Kidney (tissue), 13 donors: ENCODE measurements at regions not wholly inside any gene's neighbourhood (a gene's known extent, or its start where the extent isn't known, plus 50 kb on each side); places are given as distances from the start of the nearest gene placed in this dataset.
A peak's percentile ranks its signal among the peaks of the same experiment; 100 is the strongest.

Experiments
- DNase-seq, 5 donors: peaks; one replicate each; pipeline ENCODE4 v3.0.0-alpha.2; 2013 to 2020
- FAIRE-seq: peaks from 2 replicates; lab custom pipeline; 2012; peaks lifted over from hg19 to GRCh38; lab: Jason Lieb, UNC
- H3K27ac ChIP-seq, 2 donors: one replicate each; pipeline ENCODE4 v1.7.0; 2013; ENCODE audit warnings: low read depth in 2 of 2, low read length in 2 of 2, inconsistent platforms in 1 of 2
- H3K27me3 ChIP-seq: one replicate; pipeline ENCODE4 v1.7.1; 2013; ENCODE audit warnings: low read length, inconsistent platforms; ENCODE audit not compliant: control insufficient read depth, insufficient read depth
- H3K36me3 ChIP-seq, 3 donors: one replicate each; pipeline versions ENCODE4 v1.7.0 to v1.7.1; 2013; ENCODE audit warnings: low read length in 3 of 3, control low read depth in 1 of 3, inconsistent platforms in 1 of 3; ENCODE audit not compliant: insufficient read depth in 3 of 3, control insufficient read depth in 2 of 3
- H3K4me1 ChIP-seq, 3 donors: one replicate each; pipeline versions ENCODE4 v1.7.0 to v1.7.1; 2013; ENCODE audit warnings: low read length in 3 of 3, inconsistent platforms in 1 of 3, low read depth in 1 of 3; ENCODE audit not compliant: control insufficient read depth in 2 of 3, insufficient read depth in 2 of 3
- H3K4me3 ChIP-seq, 3 donors: one replicate each; pipeline versions ENCODE4 v1.7.0 to v1.8.1; 2013; ENCODE audit warnings: low read length in 3 of 3, control low read depth in 1 of 3, inconsistent platforms in 1 of 3
- H3K9ac ChIP-seq, 3 donors: one replicate each; pipeline versions ENCODE4 v1.7.0 to v1.7.1; 2013; ENCODE audit warnings: low read length in 3 of 3, control low read depth in 1 of 3, inconsistent platforms in 1 of 3
- H3K9me3 ChIP-seq, 3 donors: one replicate each; pipeline versions ENCODE4 v1.7.0 to v1.7.1; 2013; ENCODE audit warnings: low read length in 3 of 3, control low read depth in 1 of 3, inconsistent platforms in 1 of 3; ENCODE audit not compliant: control insufficient read depth in 2 of 3, insufficient read depth in 1 of 3
- CTCF ChIP-seq: IDR thresholded peaks from 3 replicates; pipeline ENCODE4 v1.5.1; 2012; ENCODE audit warnings: mild to moderate bottlenecking, moderate library complexity, borderline replicate concordance; ENCODE audit not compliant: insufficient read depth; ENCODE audit errors: extremely low read depth
- intact Hi-C: fragments of 100-400 bp; cut with DNase I; formaldehyde crosslinking; loops from one replicate; pipeline ENCODE4 v1.11.1; 2022
- donor health status: control.
- donor health status: control.
- donor health status: control.
- donor health status: control.
- donor health status: control.
- donor health status: DM: yes; HTN: yes; CAD: no.
- donor health status: Normal renal cell carcinoma (clear cell type).

- intact Hi-C loops = no loop called here
- Histone ChIP-seq H3K9me3 (no peaks in the 10 kb centered on the region), H3K9ac (no peak overlapping the region), H3K4me1 (peaks cover 0 to 19% (median 5%) of the 10 kb centered on the region in 3 donors), H3K36me3 (no peaks in the 10 kb centered on the region), H3K27me3 (no peaks in the 10 kb centered on the region), H3K4me3 (no peak overlapping the region), H3K27ac (no peak overlapping the region)
- no peak for TF ChIP-seq CTCF
- DNase-seq (peak in 1 of 5 donors; percentile 28), FAIRE-seq (no peak)
Measured at GRCh38 chr10:78782441-78782840, 286.3 kb upstream of the ZMIZ1 start.

GRCh38 chr10:78783753-78784152, 285.0 kb upstream of the ZMIZ1 start:
- no peak overlapping the region for H3K9ac ChIP-seq
- intact Hi-C loops = no loop called here
- FAIRE-seq (no peak), DNase-seq (no peak)
- H3K36me3 ChIP-seq = no peaks in the 10 kb centered on the region
- H3K27ac ChIP-seq = no peak overlapping the region
- H3K4me3 ChIP-seq = no peak overlapping the region
- no peaks in the 10 kb centered on the region for H3K9me3 ChIP-seq
- no peak for TF ChIP-seq CTCF
- H3K27me3 ChIP-seq = no peaks in the 10 kb centered on the region
- H3K4me1 ChIP-seq = peaks cover 0 to 6% (median 0%) of the 10 kb centered on the region in 3 donors

- FAIRE-seq = no peak
- Histone ChIP-seq H3K4me1 (no peaks in the 10 kb centered on the region), H3K9me3 (no peaks in the 10 kb centered on the region), H3K4me3 (no peak overlapping the region), H3K36me3 (no peaks in the 10 kb centered on the region), H3K27ac (no peak overlapping the region), H3K9ac (no peak overlapping the region), H3K27me3 (no peaks in the 10 kb centered on the region)
- DNase-seq = no peak
- no peak for TF ChIP-seq CTCF
- intact Hi-C loops = no loop called here
Measured at GRCh38 chr10:78784546-78784945, 284.2 kb upstream of the ZMIZ1 start.

GRCh38 chr10:78785066-78785465, 283.7 kb upstream of the ZMIZ1 start:
- no peaks in the 10 kb centered on the region for H3K9me3 ChIP-seq
- intact Hi-C loops = no loop called here
- no peak for TF ChIP-seq CTCF
- DNase-seq (no peak), FAIRE-seq (no peak)
- no peak overlapping the region for H3K4me3 ChIP-seq
- no peaks in the 10 kb centered on the region for H3K27me3 ChIP-seq
- H3K4me1 ChIP-seq = no peaks in the 10 kb centered on the region
- no peak overlapping the region for H3K9ac ChIP-seq
- no peaks in the 10 kb centered on the region for H3K36me3 ChIP-seq
- no peak overlapping the region for H3K27ac ChIP-seq
